Embryonic facial prominence (tissue), 1 donor: ENCODE measurements at regions not wholly inside any gene's neighbourhood (a gene's known extent, or its start where the extent isn't known, plus 50 kb on each side); places are given as distances from the start of the nearest gene placed in this dataset.

Experiments used
- DNase-seq: peaks from one replicate; pipeline ENCODE4 v3.0.0-alpha.2; 2016; ENCODE audit errors: extremely low spot score

DNA sequence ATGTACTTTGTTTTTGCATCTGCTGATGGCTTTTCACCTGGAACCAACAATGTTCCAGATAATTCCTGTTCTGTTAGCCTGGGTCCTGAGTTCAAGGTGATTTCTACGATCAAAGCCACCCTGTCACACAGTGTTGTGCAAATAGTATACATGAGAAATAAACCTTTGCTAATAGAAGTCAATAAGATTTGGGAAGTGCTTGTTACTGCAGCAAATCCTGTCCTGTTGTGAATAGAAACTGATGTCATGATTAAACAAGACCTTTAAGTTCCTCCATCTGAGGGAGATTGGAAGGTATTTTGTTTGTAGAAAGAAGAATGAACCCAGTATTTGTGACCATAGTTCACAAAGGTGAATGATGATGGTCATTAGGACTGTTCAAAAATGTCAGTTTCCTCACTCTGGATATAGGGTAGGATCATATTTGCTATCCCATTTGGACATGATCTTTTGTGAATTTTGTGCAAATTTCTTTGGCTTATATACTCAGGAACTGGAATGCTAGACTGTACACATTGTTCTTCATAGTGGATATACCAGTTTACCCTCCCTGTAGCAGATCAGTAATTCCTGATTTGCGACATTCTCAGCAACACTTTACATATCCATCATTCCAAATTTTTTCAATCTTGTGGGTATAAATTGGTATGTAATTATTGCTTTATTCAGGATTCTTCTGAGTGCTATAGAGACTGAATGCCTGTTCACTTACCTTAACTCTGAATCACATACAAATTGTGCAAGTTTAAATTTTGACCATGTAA is 428.5 kb downstream of the METTL15 start:
- DNase-seq: no peak

DNA sequence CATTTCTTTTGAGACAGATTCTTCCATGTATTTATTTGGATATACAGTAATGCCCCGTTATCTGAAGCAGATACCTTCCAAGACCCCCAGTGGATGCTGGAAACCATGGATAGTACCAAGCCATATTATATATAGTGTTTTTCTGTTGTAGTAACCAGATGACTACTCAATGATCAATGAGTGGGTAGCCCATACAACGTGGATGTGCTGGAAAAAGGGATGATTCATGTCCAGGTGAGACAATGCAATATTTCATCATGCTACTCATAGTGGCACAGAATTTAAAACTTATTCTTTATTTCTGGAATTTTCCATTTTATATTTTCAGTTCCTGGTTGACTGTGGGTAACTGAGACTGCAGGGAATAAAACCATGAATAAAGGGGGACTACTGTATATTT is 427.5 kb downstream of the METTL15 start:
- DNase-seq: no peak

- no peak for DNase-seq
These were observed 421.6 kb downstream of the METTL15 start for GRCh38 chr11:28529540-28530410.

GRCh38 chr11:28529046-28529445 is 420.9 kb downstream of the METTL15 start:
- no peak for DNase-seq

- no peak for DNase-seq
These were observed 420.0 kb downstream of the METTL15 start for GRCh38 chr11:28528217-28528616.

- DNase-seq: no peak
These were observed 418.2 kb downstream of the METTL15 start for GRCh38 chr11:28526406-28526751.

DNA sequence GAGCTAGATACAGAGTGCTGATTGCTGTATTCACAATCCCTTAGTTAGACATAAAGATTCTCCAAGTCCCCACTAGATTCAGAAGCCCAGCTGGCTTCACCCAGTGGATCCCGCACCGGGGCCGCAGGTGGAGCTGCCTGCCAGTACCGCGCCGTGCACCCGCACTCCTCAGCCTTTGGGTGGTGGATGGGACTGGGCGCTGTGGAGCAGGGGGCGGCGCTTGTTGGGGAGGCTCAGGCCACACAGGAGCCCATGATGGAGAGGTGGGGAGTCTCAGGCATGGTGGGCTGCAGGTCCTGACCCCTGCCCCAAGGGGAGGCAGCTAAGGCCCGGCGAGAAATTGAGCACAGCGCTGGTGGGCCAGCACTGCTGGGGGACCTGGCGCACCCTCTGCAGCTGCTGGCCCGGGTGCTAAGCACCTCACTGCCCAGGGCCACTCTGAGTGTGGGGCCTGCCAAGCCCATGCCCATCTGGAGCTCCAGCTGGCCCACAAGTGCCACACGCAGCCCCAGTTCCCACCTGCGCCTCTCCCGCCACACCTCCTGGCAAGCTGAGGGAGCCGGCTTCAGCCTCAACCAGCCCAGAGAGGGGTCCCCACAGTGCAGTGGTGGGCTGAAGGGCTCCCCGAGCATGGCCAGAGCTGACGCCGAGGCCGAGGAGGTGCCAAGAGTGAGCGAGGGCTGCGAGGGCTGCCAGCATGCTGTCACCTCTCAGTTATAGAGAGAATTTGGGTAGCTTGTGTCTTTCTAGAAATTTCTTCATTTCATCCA is 417.6 kb downstream of the METTL15 start:
- no peak for DNase-seq

- no peak for DNase-seq
These were observed 415.9 kb downstream of the METTL15 start for GRCh38 chr11:28524098-28524497.

- no peak for DNase-seq
These were observed 412.9 kb downstream of the METTL15 start for GRCh38 chr11:28521075-28521474.

DNA sequence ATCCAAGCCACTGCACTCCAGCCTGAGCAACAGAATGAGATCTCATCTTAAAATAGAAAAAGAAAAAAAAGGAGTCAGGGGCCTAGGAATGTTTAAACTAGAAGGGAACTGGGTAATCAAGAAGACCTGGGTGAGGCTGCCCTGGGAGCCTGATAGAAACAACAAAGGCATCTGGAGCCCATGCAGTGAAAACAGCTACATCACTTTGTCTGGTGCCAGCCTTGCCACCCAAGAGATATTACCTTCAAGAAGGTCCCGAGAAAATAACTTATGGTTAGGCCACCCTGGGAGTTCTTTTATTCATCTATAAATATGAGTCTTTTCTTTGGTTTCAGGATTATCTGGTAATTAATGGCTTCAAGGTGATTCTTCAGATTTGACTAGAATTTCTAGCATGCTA is 412.1 kb downstream of the METTL15 start:
- DNase-seq: no peak

- no peak for DNase-seq
These were observed 410.6 kb downstream of the METTL15 start for GRCh38 chr11:28518825-28519224.

DNA sequence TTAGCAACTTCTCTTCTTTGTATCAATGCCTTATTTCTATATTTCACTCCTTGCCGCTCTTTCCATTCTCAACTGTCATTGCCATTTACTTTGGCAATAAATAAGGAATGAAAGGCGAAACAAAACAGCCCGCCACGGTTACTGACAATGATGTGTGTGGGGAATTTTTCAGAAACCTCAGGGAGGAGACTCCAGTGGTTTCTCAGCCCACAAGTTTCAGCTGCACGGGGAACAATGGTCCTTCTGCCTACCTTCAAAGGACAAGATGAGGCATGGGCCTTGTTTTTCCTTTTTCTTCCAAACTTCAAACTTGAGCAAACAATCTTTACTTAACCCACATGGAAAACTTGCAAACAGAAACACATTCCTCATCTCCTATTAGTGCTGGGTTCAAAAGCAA is 409.4 kb downstream of the METTL15 start:
- no peak for DNase-seq

DNA sequence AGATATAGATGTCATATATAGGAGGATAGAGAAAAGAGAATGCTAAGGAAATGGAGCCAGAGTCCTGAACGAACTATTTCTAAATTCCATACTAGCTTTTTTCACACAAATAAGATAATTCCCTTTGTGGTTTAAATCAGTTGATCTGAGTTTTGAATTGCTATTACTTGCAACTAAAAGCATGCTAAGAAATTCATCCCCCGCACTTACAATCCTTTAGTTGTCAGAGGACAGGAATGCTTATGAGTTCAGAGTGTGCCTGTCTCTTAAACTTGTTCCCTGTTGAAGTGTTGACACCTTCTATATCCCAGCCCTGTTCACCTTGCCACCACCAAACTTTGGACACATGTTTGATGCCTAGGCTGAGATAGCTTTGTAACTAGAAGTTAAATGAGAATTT is 406.2 kb downstream of the METTL15 start:
- DNase-seq: no peak

DNA sequence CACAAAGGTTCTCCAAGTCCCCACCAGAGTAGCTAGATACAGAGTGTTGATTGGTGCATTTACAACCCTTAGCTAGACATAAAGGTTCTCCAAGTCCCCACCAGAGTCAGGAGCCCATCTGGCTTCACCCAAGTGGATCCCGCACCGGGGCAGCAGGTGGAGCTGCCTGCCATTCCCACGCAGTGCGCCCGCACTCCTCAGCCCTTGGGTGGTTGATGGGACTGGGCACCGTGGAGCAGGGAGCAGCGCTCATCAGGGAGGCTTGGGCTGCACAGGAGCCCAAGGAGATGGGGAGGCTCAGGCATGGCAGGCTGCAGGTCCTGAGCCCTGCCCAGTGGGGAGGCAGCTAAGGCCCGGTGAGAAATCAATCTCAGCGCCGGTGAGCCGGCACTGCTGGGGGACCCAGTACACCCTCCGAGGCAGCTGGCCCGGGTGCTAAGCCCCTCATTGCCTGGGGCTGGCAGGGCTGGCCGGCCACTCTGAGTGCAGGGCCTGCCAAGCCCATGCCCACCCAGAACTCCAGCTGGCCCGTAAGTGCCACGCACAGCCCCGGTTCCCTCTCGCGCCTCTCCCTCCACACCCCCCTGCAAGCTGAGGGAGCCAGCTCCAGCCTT is 404.1 kb downstream of the METTL15 start:
- no peak for DNase-seq

GRCh38 chr11:28505232-28505631 is 397.0 kb downstream of the METTL15 start:
- no peak for DNase-seq

- no peak for DNase-seq
These were observed 396.4 kb downstream of the METTL15 start for GRCh38 chr11:28504555-28505110.

DNA sequence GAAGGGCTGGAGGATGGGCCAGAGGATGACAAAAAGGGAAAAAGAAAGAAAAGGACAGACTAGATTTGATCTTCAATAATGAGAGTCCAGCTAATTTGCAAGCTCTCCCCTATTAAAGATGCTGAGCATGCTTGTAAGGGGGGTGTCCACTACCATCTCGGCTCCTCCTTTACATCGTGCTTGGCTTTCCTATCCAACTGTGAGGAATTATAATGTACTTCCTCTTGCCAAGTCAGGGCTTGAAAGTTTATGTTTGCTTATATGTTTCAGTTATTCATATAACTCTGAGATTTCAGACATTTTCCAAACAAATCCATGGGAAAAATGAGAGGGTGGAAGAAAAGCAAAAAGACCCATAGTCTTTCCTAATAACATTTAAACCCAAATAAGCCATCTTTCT is 387.1 kb downstream of the METTL15 start:
- no peak for DNase-seq

- DNase-seq: no peak
These were observed 383.2 kb downstream of the METTL15 start for GRCh38 chr11:28491431-28491830.

DNA sequence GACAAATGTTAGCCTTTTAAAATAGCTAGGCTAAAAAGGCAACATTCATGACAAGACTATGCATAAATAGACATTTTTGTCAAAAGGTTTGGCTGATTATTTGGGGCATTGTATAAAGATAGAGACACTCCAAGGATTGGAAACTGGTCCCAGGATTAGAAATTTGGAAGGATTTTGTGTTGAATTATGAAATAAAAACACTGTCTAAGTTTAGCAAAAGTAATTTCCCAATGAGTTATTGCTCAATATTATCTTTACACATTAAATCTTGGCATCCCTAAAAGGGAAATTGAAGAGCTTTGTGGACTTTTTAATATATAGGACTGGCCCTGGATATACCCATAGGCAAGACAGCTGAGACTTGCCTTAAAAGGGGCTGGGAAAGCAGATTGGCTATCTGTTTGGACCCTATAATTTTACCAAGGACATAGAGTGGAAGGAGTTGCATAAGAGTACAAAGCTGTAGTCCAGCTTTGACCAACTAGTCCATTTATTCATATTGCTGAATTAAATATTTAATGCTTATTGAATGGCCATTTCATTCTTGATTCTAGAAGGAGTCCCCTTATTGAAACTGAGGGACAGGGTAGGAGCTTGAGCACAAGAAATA is 382.7 kb downstream of the METTL15 start:
- no peak for DNase-seq

- DNase-seq: no peak
These were observed 380.1 kb downstream of the METTL15 start for GRCh38 chr11:28488336-28488735.
